Ovary (tissue), 7 donors: ENCODE measurements at regions not wholly inside any gene's neighbourhood (a gene's known extent, or its start where the extent isn't known, plus 50 kb on each side); places are given as distances from the start of the nearest gene placed in this dataset.

ENCODE experiments used
- DNase-seq, 5 donors: peaks; one replicate each; pipeline ENCODE4 v3.0.0-alpha.2; 2019 to 2020
- H3K27ac ChIP-seq, 2 donors: fragments of 200-600 bp; one replicate each; pipeline versions ENCODE4 v1.5.1 to v1.8.0; 2019 to 2022
- H3K27me3 ChIP-seq: fragments of 200-600 bp; one replicate; pipeline ENCODE4 v1.8.0; 2022
- H3K36me3 ChIP-seq: fragments of 200-600 bp; sonication (generic); one replicate; pipeline ENCODE4 v1.5.1; 2019
- H3K4me1 ChIP-seq: one replicate; pipeline ENCODE4 v1.8.1; 2013; ENCODE audit warnings: mild to moderate bottlenecking, moderate library complexity; ENCODE audit not compliant: insufficient read depth
- H3K4me3 ChIP-seq: fragments of 200-600 bp; sonication (generic); one replicate; pipeline ENCODE4 v1.5.1; 2017
- H3K9me3 ChIP-seq, 2 donors: fragments of 200-600 bp in 1 of 2; sonication (generic) in 1 of 2; one replicate each; pipeline versions ENCODE4 v1.5.1 to v1.8.1; 2013 to 2019; ENCODE audit warnings: mild to moderate bottlenecking in 1 of 2, moderate library complexity in 1 of 2
- EP300 ChIP-seq: sonication (generic); formaldehyde crosslinking; IDR thresholded peaks from one replicate; pipeline ENCODE4 v1.6.1; 2017; ENCODE audit warnings: antibody characterized with exemption
- POLR2A ChIP-seq: fragments of 450-650 bp; IDR thresholded peaks from one replicate; pipeline ENCODE4 v1.6.1; 2017; ENCODE audit warnings: antibody characterized with exemption, mild to moderate bottlenecking, moderate library complexity
- WGBS, 3 donors: extraction: QIAGEN DNeasy Blood & Tissue Kit in 1 of 3; methylation state at CpG; one replicate each; pipeline versions ENCODE4 v1.1.5 to v1.1.7; 2013 to 2017; 5-methylcytosine and 5-hydroxymethylcytosine counted together
- intact Hi-C, 4 donors: fragments of 100-400 bp; cut with DNase I; formaldehyde crosslinking; loops; one replicate each; pipeline versions ENCODE4 v1.11.0 to v1.15.1; 2022 to 2023
- TF ChIP-seq, protein P1 (sequence below), 3 donors: fragments of 450-650 bp in 2 of 3; fragments of 200-600 bp in 1 of 3; IDR thresholded peaks; one replicate each; pipeline versions ENCODE4 v1.5.1 to v1.8.0; 2016 to 2022; ENCODE audit warnings: antibody characterized with exemption in 3 of 3, mild to moderate bottlenecking in 1 of 3
- donor health status: DM: no; HTN: no; CAD: no; lungs with moderate emphysema.
- donor health status: DM: no; HTN: no; CAD: no.
- donor health status: Bipolar disorder and iron deficiency.
- donor health status: DM: no; HTN: no; CAD: no.
- donor health status: DM: yes; HTN: yes; CAD: no.

DNA sequence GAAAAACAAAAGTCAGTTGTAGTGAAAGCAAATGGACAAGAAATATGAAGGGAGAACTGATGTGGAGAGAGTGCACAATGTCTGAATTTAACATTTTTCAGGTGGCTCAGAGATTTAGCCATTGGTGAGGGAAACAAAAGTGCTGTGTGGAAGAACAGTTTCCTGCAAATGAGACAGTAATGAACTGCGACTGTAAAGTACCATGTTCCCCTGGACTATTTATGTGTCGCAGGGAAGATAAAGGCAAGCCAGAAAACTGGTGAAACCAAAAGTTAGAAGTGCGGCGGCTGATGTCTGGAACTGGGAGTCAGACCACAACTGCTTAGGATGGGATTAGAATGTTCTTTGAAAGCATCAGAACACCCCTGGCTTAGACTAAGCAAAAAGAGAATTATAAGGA lies 905.1 kb upstream of the MAN1A1 start:
- intact Hi-C loops: no loop called here
- no peak overlapping the region for H3K27ac ChIP-seq
- no peak overlapping the region for H3K4me3 ChIP-seq
- TF ChIP-seq POLR2A (no peak), EP300 (no peak)
- TF ChIP-seq, protein P1, sequence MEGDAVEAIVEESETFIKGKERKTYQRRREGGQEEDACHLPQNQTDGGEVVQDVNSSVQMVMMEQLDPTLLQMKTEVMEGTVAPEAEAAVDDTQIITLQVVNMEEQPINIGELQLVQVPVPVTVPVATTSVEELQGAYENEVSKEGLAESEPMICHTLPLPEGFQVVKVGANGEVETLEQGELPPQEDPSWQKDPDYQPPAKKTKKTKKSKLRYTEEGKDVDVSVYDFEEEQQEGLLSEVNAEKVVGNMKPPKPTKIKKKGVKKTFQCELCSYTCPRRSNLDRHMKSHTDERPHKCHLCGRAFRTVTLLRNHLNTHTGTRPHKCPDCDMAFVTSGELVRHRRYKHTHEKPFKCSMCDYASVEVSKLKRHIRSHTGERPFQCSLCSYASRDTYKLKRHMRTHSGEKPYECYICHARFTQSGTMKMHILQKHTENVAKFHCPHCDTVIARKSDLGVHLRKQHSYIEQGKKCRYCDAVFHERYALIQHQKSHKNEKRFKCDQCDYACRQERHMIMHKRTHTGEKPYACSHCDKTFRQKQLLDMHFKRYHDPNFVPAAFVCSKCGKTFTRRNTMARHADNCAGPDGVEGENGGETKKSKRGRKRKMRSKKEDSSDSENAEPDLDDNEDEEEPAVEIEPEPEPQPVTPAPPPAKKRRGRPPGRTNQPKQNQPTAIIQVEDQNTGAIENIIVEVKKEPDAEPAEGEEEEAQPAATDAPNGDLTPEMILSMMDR (IDR thresholded peaks at IDR 0.05): no peak
- H3K4me1 ChIP-seq: no peaks in the 10 kb centered on the region
- 92 to 99% (median 95%) methylated on average over 4 of the region's 4 CpGs for WGBS, 3 donors
- no peak for DNase-seq
- H3K36me3 ChIP-seq: no peaks in the 10 kb centered on the region
- no peaks in the 10 kb centered on the region for H3K27me3 ChIP-seq
- no peaks in the 10 kb centered on the region for H3K9me3 ChIP-seq

DNA sequence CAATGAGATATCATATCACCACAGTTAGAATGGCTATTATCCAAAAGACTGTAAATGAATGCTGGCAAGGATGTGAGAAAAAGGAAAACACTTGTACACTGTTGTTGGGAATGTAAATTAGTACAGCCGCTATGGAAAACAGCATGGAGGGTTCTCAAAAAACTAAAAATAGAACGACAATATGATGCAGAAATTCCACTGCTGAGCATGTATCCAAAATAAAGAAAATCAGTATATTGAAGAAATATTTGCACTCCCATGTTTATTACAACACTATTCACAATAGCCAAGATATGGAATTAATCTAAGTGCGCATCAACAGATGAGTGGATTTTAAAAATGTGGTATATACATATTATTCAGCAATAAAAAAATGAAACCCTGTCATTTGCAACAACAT lies 898.9 kb upstream of the MAN1A1 start:
- H3K27me3 ChIP-seq: no peaks in the 10 kb centered on the region
- no peaks in the 10 kb centered on the region for H3K36me3 ChIP-seq
- intact Hi-C loops: no loop called here
- TF ChIP-seq POLR2A: no peak
- no peak for TF ChIP-seq EP300
- TF ChIP-seq, protein P1 (IDR thresholded peaks at IDR 0.05): no peak
- no peaks in the 10 kb centered on the region for H3K4me1 ChIP-seq
- WGBS, 3 donors: 44 to 60% (median 55%) methylated on average over 3 of the region's 3 CpGs
- no peak for DNase-seq
- H3K4me3 ChIP-seq: no peak overlapping the region
- no peaks in the 10 kb centered on the region for H3K9me3 ChIP-seq
- H3K27ac ChIP-seq: no peak overlapping the region

- H3K36me3 ChIP-seq: no peaks in the 10 kb centered on the region
These were observed 887.7 kb upstream of the MAN1A1 start for GRCh38 chr6:120237221-120237620.

GRCh38 chr6:120230008-120230407 lies 880.4 kb upstream of the MAN1A1 start:
- no peaks in the 10 kb centered on the region for H3K4me1 ChIP-seq
- intact Hi-C loops: no loop called here
- no peaks in the 10 kb centered on the region for H3K27me3 ChIP-seq
- TF ChIP-seq, protein P1 (IDR thresholded peaks at IDR 0.05): no peak
- TF ChIP-seq POLR2A (no peak), EP300 (no peak)
- no peaks in the 10 kb centered on the region for H3K36me3 ChIP-seq
- H3K27ac ChIP-seq: no peak overlapping the region
- H3K9me3 ChIP-seq: no peaks in the 10 kb centered on the region
- H3K4me3 ChIP-seq: no peak overlapping the region
- no peak for DNase-seq

More at GRCh38 chr6:120237221-120237620, 887.7 kb upstream of the MAN1A1 start:
- TF ChIP-seq, protein P1 (IDR thresholded peaks at IDR 0.05): no peak
- TF ChIP-seq POLR2A: no peak
- TF ChIP-seq EP300: no peak
- H3K27ac ChIP-seq: no peak overlapping the region
- no peak for DNase-seq
- H3K27me3 ChIP-seq: no peaks in the 10 kb centered on the region
- H3K4me1 ChIP-seq: no peaks in the 10 kb centered on the region
- intact Hi-C loops: no loop called here
- H3K9me3 ChIP-seq: no peaks in the 10 kb centered on the region
- 73 to 82% (median 77%) methylated on average over 1 of the region's 1 CpG for WGBS, 3 donors
- no peak overlapping the region for H3K4me3 ChIP-seq

- no peak for TF ChIP-seq EP300
- TF ChIP-seq POLR2A: no peak
- TF ChIP-seq, protein P1 (IDR thresholded peaks at IDR 0.05): no peak
- 82 to 86% (median 83%) methylated on average over 4 of the region's 4 CpGs for WGBS, 3 donors
- Histone ChIP-seq H3K4me3 (no peak overlapping the region), H3K27me3 (no peaks in the 10 kb centered on the region), H3K4me1 (no peaks in the 10 kb centered on the region), H3K27ac (no peak overlapping the region), H3K36me3 (no peaks in the 10 kb centered on the region), H3K9me3 (no peaks in the 10 kb centered on the region)
- DNase-seq: no peak
- intact Hi-C loops: no loop called here
These were observed 878.7 kb upstream of the MAN1A1 start for GRCh38 chr6:120228297-120228696.
